ENCODE measurements at regions not wholly inside any gene's neighbourhood (a gene's known extent, or its start where the extent isn't known, plus 50 kb on each side); places are given as distances from the start of the nearest gene placed in this dataset.

GRCh38 chr18:2451556-2451955, 119.7 kb downstream of the METTL4 start:
- H3K27me3 Mint-ChIP-seq: no peaks in the 10 kb centered on the region
- H3K36me3 Mint-ChIP-seq: no peaks in the 10 kb centered on the region
- H3K9me3 Mint-ChIP-seq: peaks cover 2% of the 10 kb centered on the region
- no peaks in the 10 kb centered on the region for H3K4me1 Mint-ChIP-seq
- H3K4me3 Mint-ChIP-seq: no peak overlapping the region
- ATAC-seq (ENCODE audit: low read depth) (no peak), DNase-seq (no peak)
- POLR2A ChIA-PET: no interaction called here
- no peak overlapping the region for H3K27ac Mint-ChIP-seq

GRCh38 chr18:2459886-2460285, 111.4 kb downstream of the METTL4 start:
- POLR2A ChIA-PET: no interaction called here

GRCh38 chr18:2466978-2467377, 104.3 kb downstream of the METTL4 start:
- no peak overlapping the region for H3K27ac Mint-ChIP-seq
- H3K4me1 Mint-ChIP-seq: no peaks in the 10 kb centered on the region
- no peaks in the 10 kb centered on the region for H3K36me3 Mint-ChIP-seq
- DNase-seq: no peak
- H3K9me3 Mint-ChIP-seq: no peaks in the 10 kb centered on the region
- POLR2A ChIA-PET: no interaction called here
- H3K27me3 Mint-ChIP-seq: peaks cover 3% of the 10 kb centered on the region
- H3K4me3 Mint-ChIP-seq: no peak overlapping the region
- no peak for ATAC-seq (ENCODE audit: low read depth)

More at GRCh38 chr18:2459886-2460285, 111.4 kb downstream of the METTL4 start:
- ATAC-seq (ENCODE audit: low read depth) (no peak), DNase-seq (no peak)
- Mint-ChIP-seq H3K27me3 (peaks cover 3% of the 10 kb centered on the region), H3K27ac (peak overlapping the region; percentile 54), H3K36me3 (no peaks in the 10 kb centered on the region), H3K4me1 (no peaks in the 10 kb centered on the region), H3K4me3 (no peak overlapping the region), H3K9me3 (peaks cover 4% of the 10 kb centered on the region)

- Mint-ChIP-seq H3K27ac (no peak overlapping the region), H3K4me1 (no peaks in the 10 kb centered on the region), H3K4me3 (no peak overlapping the region), H3K36me3 (no peaks in the 10 kb centered on the region), H3K27me3 (no peaks in the 10 kb centered on the region), H3K9me3 (no peaks in the 10 kb centered on the region)
- POLR2A ChIA-PET: no interaction called here
- DNase-seq: no peak
- no peak for ATAC-seq (ENCODE audit: low read depth)
These were observed 103.3 kb downstream of the METTL4 start for GRCh38 chr18:2468051-2468450.

- POLR2A ChIA-PET: no interaction called here
- Mint-ChIP-seq H3K36me3 (no peaks in the 10 kb centered on the region), H3K4me1 (no peaks in the 10 kb centered on the region), H3K27me3 (peaks cover 8% of the 10 kb centered on the region), H3K27ac (no peak overlapping the region), H3K4me3 (no peak overlapping the region), H3K9me3 (no peaks in the 10 kb centered on the region)
- no peak for DNase-seq
- ATAC-seq (ENCODE audit: low read depth): no peak
These were observed 99.8 kb downstream of the METTL4 start for GRCh38 chr18:2471523-2471922.

GRCh38 chr18:2478662-2479061, 92.6 kb downstream of the METTL4 start:
- Mint-ChIP-seq H3K36me3 (no peaks in the 10 kb centered on the region), H3K4me3 (no peak overlapping the region), H3K4me1 (no peaks in the 10 kb centered on the region), H3K27ac (no peak overlapping the region), H3K27me3 (peaks cover 32% of the 10 kb centered on the region), H3K9me3 (no peaks in the 10 kb centered on the region)
- ATAC-seq (ENCODE audit: low read depth): no peak
- no peak for DNase-seq
- POLR2A ChIA-PET: no interaction called here

GRCh38 chr18:2480536-2480935, 90.8 kb downstream of the METTL4 start:
- H3K4me1 Mint-ChIP-seq: no peaks in the 10 kb centered on the region
- ATAC-seq (ENCODE audit: low read depth): no peak
- H3K27me3 Mint-ChIP-seq: peaks cover 32% of the 10 kb centered on the region
- POLR2A ChIA-PET: no interaction called here
- no peaks in the 10 kb centered on the region for H3K9me3 Mint-ChIP-seq
- H3K4me3 Mint-ChIP-seq: no peak overlapping the region
- no peaks in the 10 kb centered on the region for H3K36me3 Mint-ChIP-seq
- no peak overlapping the region for H3K27ac Mint-ChIP-seq
- DNase-seq: no peak

- peaks cover 29% of the 10 kb centered on the region for H3K27me3 Mint-ChIP-seq
- no peak overlapping the region for H3K4me3 Mint-ChIP-seq
- POLR2A ChIA-PET: no interaction called here
- H3K36me3 Mint-ChIP-seq: no peaks in the 10 kb centered on the region
- ATAC-seq (ENCODE audit: low read depth): no peak
- no peaks in the 10 kb centered on the region for H3K4me1 Mint-ChIP-seq
- no peaks in the 10 kb centered on the region for H3K9me3 Mint-ChIP-seq
- no peak for DNase-seq
- H3K27ac Mint-ChIP-seq: no peak overlapping the region
These were observed 88.4 kb downstream of the METTL4 start for GRCh38 chr18:2482706-2483475.

- no peaks in the 10 kb centered on the region for H3K36me3 Mint-ChIP-seq
- peaks cover 20% of the 10 kb centered on the region for H3K27me3 Mint-ChIP-seq
- DNase-seq (no peak), ATAC-seq (ENCODE audit: low read depth) (no peak)
- H3K4me3 Mint-ChIP-seq: no peak overlapping the region
- H3K4me1 Mint-ChIP-seq: no peaks in the 10 kb centered on the region
- H3K9me3 Mint-ChIP-seq: no peaks in the 10 kb centered on the region
- H3K27ac Mint-ChIP-seq: no peak overlapping the region
- POLR2A ChIA-PET: no interaction called here
These were observed 85.3 kb downstream of the METTL4 start for GRCh38 chr18:2485983-2486382.

GRCh38 chr18:2486426-2486825, 84.9 kb downstream of the METTL4 start:
- no peak for ATAC-seq (ENCODE audit: low read depth)

More at GRCh38 chr18:2486426-2486825, 84.9 kb downstream of the METTL4 start:
- POLR2A ChIA-PET: no interaction called here
- Mint-ChIP-seq H3K27me3 (peaks cover 19% of the 10 kb centered on the region), H3K27ac (no peak overlapping the region), H3K4me1 (no peaks in the 10 kb centered on the region), H3K4me3 (no peak overlapping the region), H3K36me3 (no peaks in the 10 kb centered on the region), H3K9me3 (no peaks in the 10 kb centered on the region)
- no peak for DNase-seq

All from activated naive CD8-positive, alpha-beta T cell treated with anti-CD3 and anti-CD28 coated beads, Interleukin-2, amount 10 ng/mL, durations not matched to agents 7 days and 5 days (primary cell).